ENCODE measurements at regions not wholly inside any gene's neighbourhood (a gene's known extent, or its start where the extent isn't known, plus 50 kb on each side); places are given as distances from the start of the nearest gene placed in this dataset.

DNA sequence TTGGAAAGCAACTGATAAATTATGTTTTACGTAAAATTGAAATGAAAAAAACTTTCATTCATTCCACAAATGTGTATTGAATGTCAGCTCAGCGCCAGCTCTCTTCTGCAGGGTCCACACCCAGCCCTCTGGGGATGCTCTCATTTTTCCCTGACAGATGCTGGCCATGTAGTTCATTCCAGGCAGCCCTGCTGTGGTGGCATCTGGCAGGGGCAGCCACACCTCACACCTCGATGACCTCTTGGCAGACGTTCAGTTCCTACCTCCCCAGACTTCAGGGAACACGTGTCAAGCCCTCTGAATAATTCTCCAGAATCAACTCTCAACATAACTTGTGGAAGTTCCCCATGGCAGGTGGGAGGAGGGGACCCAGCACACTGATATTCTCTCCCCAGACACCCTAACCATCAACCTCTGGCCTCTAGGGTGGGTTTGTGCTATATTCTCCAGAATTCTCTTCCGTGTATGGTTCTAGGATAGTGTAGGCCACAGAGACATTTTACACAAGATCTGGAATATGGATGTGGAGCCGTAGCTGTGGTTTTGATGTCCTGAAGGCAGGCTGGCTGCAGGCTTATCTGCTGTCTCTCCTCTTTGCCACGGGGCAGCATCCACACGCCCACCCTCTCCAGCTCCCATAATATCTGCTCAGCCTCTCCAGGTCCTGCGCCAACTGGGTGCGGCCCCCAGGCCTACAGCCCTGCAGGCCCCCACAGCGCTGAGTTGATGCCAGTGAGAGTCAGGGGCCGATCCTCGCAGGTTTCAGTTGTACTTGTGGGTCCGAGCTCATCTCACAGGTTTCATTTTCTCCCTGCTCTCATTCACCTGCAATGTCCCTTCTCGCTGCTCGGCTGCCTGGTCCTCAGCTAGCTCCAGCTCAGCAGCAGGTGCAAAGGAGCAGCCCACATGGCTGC is 175.8 kb upstream of the ARID1B start:
- TF ChIP-seq, protein P1, sequence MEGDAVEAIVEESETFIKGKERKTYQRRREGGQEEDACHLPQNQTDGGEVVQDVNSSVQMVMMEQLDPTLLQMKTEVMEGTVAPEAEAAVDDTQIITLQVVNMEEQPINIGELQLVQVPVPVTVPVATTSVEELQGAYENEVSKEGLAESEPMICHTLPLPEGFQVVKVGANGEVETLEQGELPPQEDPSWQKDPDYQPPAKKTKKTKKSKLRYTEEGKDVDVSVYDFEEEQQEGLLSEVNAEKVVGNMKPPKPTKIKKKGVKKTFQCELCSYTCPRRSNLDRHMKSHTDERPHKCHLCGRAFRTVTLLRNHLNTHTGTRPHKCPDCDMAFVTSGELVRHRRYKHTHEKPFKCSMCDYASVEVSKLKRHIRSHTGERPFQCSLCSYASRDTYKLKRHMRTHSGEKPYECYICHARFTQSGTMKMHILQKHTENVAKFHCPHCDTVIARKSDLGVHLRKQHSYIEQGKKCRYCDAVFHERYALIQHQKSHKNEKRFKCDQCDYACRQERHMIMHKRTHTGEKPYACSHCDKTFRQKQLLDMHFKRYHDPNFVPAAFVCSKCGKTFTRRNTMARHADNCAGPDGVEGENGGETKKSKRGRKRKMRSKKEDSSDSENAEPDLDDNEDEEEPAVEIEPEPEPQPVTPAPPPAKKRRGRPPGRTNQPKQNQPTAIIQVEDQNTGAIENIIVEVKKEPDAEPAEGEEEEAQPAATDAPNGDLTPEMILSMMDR (optimal IDR thresholded peaks at IDR 0.05 in 1 of 3, IDR thresholded peaks at IDR 0.05 in 1 of 3, conservative IDR thresholded peaks at IDR 0.05 in 1 of 3; ENCODE audit: extremely low read depth in 1 of 3, insufficient read depth in 2 of 3, low read length in 3 of 3), result no peak
- TF ChIP-seq EZH2 (IDR thresholded peaks at IDR 0.05; ENCODE audit: low read length), result no peak

Data from keratinocyte (primary cell).